ENCODE measurements at regions not wholly inside any gene's neighbourhood (a gene's known extent, or its start where the extent isn't known, plus 50 kb on each side); places are given as distances from the start of the nearest gene placed in this dataset.
"Not testable (repeated sequence)": the region's sequence is repeated elsewhere in the genome, so short reads cannot be mapped to it uniquely, and the experiment has no call there.

GRCh38 chr16:85527042-85527766 is 85.9 kb upstream of the GSE1 start:
- no peak for DNase-seq (ENCODE audit: low read depth in 2 of 2)

GRCh38 chr16:85527767-85528297 is 85.3 kb upstream of the GSE1 start:
- DNase-seq (ENCODE audit: low read depth in 2 of 2), result no peak

- DNase-seq (ENCODE audit: low read depth in 2 of 2), result no peak
Observed at GRCh38 chr16:85528528-85529387, 84.4 kb upstream of the GSE1 start.

- DNase-seq (ENCODE audit: low read depth in 2 of 2), result no peak
Observed at GRCh38 chr16:85529489-85530369, 83.4 kb upstream of the GSE1 start.

DNA sequence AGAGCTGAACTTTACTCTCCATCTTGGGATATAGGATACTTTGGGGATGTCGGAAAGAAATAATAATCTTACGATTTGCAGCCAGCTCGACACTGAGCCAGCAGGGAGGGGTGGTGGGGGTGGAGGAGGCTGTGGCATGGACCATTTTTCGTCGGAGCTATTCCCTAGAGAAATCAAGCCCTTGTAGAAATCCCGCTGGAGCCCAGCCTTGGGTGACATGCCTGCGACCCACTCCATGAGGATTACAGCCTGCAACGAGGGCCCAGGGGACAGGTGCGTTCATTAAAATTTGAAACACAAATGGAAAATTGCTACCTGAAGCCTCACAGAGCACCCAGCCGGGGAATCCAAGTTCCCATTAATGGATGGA is 82.8 kb upstream of the GSE1 start:
- no peak for DNase-seq (ENCODE audit: low read depth in 2 of 2)

GRCh38 chr16:85531516-85531915 is 81.6 kb upstream of the GSE1 start:
- no peak for DNase-seq (ENCODE audit: low read depth in 2 of 2)

DNA sequence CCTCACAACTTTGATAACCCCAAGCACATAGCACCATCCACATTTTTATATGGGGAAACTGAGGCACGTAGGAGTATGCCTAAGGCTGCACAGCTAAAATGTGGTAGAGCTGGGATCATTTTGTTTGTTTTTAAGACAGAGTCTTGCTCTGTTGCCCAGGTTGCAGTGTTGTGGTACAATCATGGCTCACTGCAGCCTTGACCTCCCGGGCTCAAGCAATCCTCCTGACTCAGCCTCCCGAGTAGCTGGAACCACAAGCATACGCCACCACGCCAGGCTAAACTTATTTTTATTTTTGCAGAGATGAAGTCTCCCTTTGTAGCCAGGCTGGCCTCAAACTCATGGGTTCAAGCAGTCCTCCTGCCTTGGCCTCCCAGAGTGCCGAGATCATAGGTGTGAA is 81.0 kb upstream of the GSE1 start:
- DNase-seq (ENCODE audit: low read depth in 2 of 2), result no peak

GRCh38 chr16:85533593-85533992 is 79.5 kb upstream of the GSE1 start:
- DNase-seq (ENCODE audit: low read depth in 2 of 2), result not testable (repeated sequence)

DNA sequence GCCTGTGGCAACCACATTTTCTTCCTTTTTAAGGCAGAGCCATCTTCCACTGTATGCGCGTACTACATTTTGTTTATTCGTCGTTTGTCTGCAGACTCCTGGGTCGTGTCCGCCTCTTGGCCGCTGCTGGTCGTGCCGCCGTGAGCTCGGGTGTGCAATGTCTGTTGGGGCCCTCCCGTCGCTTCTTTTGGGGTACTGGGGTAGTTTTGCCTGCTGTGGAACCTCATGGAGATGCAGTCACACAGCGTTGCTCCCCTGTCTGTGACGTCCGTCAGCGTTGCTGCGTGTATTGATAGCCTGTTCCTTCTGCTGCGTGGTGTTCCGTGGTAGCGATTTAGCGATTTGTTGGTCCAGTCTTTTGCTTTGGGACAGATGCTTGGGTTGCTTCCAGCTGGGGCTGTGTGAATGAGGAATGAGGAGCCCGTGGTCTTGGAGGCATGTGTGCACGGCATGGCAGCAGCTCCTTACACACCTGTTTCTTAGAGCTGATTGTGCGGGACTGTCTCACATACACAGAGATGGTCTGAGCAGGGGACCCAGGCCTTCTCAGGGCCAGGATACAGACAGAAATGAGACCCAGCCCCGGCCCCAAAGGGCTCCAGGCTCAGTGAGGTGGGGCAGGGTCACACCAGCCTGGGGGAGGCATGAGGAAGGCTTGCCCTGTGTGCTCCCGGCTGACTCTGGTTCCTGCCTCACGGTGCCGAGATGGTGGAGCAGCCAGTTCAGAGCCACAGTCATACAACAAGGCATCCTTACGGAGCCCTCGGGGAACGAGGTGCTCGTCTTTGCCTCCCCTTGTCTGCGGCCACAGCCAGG is 78.4 kb upstream of the GSE1 start:
- no peak for DNase-seq (ENCODE audit: low read depth in 2 of 2)

GRCh38 chr16:85535352-85536072 is 77.6 kb upstream of the GSE1 start:
- no peak for DNase-seq (ENCODE audit: low read depth in 2 of 2)

GRCh38 chr16:85536073-85536410 is 77.1 kb upstream of the GSE1 start:
- no peak for DNase-seq (ENCODE audit: low read depth in 2 of 2)

- DNase-seq (ENCODE audit: low read depth in 2 of 2), result no peak
Observed at GRCh38 chr16:85536411-85537330, 76.5 kb upstream of the GSE1 start.

GRCh38 chr16:85537331-85537788 is 75.8 kb upstream of the GSE1 start:
- no peak for DNase-seq (ENCODE audit: low read depth in 2 of 2)

GRCh38 chr16:85537795-85538401 is 75.2 kb upstream of the GSE1 start:
- DNase-seq (ENCODE audit: low read depth in 2 of 2), result no peak

GRCh38 chr16:85539084-85539483 is 74.0 kb upstream of the GSE1 start:
- DNase-seq (ENCODE audit: low read depth in 2 of 2), result no peak

- no peak for DNase-seq (ENCODE audit: low read depth in 2 of 2)
Observed at GRCh38 chr16:85539629-85540291, 73.4 kb upstream of the GSE1 start.

GRCh38 chr16:85541181-85541580 is 71.9 kb upstream of the GSE1 start:
- no peak for DNase-seq (ENCODE audit: low read depth in 2 of 2)

DNA sequence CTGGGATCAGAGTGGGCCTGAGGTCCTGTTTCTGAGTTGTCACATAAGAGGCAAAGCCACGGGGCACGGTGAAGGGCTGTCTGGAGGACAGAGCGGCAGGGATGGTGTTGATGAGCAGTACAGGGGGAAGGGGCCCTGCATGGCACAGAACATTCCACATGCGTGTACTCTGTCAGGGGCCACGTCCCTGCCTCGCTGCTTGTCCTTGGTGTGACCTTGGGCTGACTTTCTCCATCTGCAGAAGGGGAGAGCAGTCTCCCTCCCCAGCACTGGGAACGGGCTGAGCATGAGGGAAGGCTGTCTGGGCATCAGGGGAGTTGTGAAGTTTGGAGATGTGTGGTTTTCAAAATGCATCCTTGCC is 71.5 kb upstream of the GSE1 start:
- DNase-seq (ENCODE audit: low read depth in 2 of 2), result no peak

Data from fibroblast of skin of left quadriceps (primary cell).